ENCODE measurements at regions not wholly inside any gene's neighbourhood (a gene's known extent, or its start where the extent isn't known, plus 50 kb on each side); places are given as distances from the start of the nearest gene placed in this dataset.
A peak's percentile ranks its signal among the peaks of the same experiment; 100 is the strongest.

DNA sequence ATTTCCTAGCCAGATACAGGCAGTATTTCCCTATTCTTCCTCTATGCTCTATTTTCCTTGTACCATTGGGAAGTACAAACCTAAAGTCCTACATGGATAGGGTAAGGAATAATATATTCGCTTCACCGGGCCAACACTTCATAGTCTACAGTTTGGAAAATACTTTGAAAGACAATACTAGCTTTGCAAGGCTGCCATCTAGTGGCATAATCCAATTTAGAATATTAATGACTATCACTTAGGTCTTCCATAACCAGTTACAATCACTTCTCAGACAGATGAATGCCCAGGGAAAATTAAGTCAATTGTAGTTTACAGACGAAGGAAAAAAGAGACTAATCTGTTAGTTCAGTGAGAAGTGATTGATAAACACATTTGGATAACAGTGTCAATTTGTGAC is 141.0 kb upstream of the FAM47C start:
- no peak for TF ChIP-seq POLR2A (IDR thresholded peaks at IDR 0.05)
- TF ChIP-seq CTCF (IDR thresholded peaks at IDR 0.05): peak; percentile 28 to 76 (median 50)

All from adrenal gland (tissue), 5 donors.